HuH-7 (cell line): ENCODE measurements at regions not wholly inside any gene's neighbourhood (a gene's known extent, or its start where the extent isn't known, plus 50 kb on each side); places are given as distances from the start of the nearest gene placed in this dataset.
"Not testable (repeated sequence)": the region's sequence is repeated elsewhere in the genome, so short reads cannot be mapped to it uniquely, and the experiment has no call there.

Source experiments
- DNase-seq: peaks from one replicate; pipeline ENCODE4 v3.0.0; 2011; ENCODE audit warnings: low spot score

- DNase-seq, result no peak
Observed at GRCh38 chr14:34300330-34300729, 161.7 kb downstream of the SPTSSA start.

- DNase-seq, result no peak
Observed at GRCh38 chr14:34299360-34299759, 162.7 kb downstream of the SPTSSA start.

DNA sequence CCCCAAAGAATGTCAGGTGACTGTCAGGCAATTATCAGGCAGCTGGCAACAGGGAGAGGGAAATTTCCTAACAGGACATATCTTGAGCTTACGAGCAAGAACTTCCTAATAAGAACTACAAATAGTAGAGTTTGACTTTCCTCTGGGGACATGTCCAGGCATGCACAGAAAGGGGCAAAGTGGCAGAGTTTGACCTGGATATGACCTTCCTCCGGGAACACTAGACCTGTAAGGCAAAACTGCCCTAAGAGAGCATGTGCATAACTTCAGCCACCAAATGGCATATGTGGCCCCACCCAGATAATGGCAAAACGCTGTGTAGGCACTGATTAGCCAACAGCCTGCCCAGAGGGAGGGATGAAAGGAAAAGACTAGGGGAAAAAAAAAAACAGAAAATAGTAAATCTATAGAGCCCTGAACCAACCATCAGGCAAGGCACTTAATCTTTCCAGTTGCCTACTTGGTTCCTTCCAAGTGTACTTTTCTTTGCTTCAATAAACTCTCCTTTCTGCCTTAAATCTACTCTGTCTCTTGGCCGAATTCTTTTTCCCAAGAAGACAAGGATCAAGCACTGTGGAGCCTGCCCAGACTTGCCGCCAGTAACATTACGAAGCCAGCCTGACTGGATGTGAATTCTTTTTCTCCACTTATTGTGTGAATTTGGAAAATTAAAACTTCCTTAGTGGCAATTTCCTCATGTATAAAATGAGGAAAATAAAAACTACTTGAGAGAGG is 164.1 kb downstream of the SPTSSA start:
- no peak for DNase-seq

GRCh38 chr14:34283590-34283989 is 178.4 kb downstream of the SPTSSA start:
- DNase-seq, result no peak

DNA sequence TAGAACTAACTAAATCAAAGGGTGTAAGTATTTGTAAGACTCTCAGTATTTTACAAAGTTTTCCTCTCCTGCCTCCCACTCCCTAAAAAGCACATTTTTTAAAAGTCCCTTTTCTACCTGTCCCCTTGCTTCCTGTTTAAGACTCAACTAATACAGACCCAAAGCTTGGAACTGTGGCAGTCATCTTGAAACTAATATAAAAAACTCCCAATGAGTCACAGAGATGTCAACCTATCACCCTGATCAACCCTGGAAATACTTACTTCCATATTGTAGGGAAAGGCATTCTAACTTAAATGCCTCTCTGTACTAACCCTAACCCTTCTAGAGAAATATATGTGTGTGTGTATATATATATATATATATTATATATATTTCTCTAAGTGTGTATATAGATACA is 184.8 kb downstream of the SPTSSA start:
- no peak for DNase-seq

DNA sequence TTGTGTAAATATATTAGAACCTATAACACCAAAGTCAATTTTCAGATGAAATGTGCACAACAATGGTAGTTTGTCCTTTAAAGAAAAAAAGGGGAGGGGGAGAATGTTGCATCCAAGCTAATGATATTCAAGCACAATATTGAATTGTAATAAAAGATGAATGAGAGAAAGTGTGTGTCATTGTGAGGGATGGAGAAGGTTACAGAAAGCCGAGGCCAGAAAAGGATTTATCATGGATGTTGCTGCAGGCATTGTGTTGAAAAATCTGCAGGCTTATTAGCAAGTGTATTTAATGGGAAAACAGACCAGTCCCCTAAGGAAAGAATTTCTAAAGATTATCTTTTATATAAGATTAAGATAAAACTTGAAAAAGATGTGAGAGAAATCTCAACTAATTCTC is 186.5 kb downstream of the SPTSSA start:
- no peak for DNase-seq

GRCh38 chr14:34275078-34275477 is 187.0 kb downstream of the SPTSSA start:
- DNase-seq, result no peak

- DNase-seq, result not testable (repeated sequence)
Observed at GRCh38 chr14:34273716-34274115, 188.3 kb downstream of the SPTSSA start.

DNA sequence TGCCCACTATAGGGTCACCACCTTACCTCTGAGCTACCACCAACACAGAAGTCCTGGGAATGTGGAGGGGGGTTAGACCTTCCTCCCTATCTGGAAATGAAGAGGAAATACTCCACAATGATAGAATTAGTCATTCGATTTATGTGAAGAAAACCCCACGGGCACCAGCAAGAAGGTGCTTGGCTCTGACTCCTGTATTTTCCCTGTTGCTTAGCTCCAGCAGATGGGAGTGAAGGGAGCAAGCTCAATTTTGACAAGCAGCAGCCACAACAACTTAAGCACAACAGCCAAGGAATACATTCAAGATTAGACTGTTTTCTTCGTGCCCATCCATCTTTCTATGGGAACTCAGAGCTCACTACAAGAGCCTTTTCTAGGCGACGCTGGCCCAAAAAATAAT is 191.7 kb downstream of the SPTSSA start:
- DNase-seq, result no peak

GRCh38 chr14:34266344-34266743 is 195.7 kb downstream of the SPTSSA start:
- DNase-seq, result no peak

DNA sequence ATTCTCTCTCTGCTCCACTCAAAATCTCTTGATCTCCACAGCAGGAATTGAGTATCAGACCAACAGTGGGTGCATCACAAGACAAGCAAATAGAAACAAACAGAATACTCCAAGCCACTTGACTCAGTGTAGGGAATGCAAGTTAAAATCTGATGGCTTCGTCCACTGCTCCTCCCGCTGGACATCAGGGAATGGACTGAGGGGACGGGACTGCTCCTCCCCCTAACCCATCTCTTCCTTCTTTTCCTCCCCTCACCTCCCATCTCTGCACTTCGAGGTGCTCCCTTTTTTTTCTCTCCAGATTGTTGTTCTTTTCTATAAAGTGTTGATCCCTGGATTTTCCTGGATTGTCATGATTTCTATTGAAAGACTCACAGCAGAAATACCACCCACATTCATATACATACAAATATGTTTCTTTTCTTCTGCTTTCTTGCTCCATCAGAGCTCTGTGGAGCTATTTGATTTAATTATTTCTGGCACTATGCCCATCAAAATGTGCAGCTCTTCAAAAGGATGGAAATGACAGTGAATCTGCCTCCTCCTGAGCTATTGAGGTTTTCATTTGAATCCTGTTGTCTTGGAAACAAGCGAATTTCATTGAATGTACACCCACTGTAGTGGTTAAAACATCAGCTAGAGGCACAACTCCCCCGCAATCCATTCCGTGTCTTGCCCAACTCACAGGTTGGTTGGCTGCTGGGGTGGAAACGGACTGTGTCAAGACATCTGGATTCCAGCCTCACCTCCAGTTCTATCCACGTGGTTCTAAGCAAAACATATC is 199.7 kb downstream of the SPTSSA start:
- no peak for DNase-seq

- no peak for DNase-seq
Observed at GRCh38 chr14:34259996-34260395, 202.0 kb downstream of the SPTSSA start.

- no peak for DNase-seq
Observed at GRCh38 chr14:34258318-34258717, 203.7 kb downstream of the SPTSSA start.

- no peak for DNase-seq
Observed at GRCh38 chr14:34257505-34257904, 204.5 kb downstream of the SPTSSA start.

GRCh38 chr14:34256223-34256622 is 205.8 kb downstream of the SPTSSA start:
- no peak for DNase-seq

- DNase-seq, result no peak
Observed at GRCh38 chr14:34254571-34254970, 207.5 kb downstream of the SPTSSA start.

- DNase-seq, result no peak
Observed at GRCh38 chr14:34254031-34254430, 208.0 kb downstream of the SPTSSA start.

DNA sequence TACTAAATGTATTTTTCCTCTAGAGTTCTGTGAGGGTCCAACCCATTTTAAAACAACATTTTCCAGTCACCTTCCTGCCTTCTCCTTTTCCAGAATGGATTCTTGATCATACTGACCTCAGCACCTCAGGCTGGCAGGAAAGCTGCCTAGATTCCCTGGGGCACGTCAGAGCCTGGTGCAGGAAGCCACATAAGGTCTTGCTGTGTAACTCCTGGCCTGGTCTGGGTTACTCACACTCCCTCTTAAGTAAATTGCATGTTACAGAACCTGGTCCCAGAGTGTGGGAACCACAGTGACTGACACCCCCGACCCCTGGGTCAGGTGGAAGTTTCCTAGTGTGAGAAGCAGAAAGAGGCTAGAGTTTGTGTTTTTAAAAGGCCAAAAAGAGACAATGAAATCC is 209.8 kb downstream of the SPTSSA start:
- no peak for DNase-seq

DNA sequence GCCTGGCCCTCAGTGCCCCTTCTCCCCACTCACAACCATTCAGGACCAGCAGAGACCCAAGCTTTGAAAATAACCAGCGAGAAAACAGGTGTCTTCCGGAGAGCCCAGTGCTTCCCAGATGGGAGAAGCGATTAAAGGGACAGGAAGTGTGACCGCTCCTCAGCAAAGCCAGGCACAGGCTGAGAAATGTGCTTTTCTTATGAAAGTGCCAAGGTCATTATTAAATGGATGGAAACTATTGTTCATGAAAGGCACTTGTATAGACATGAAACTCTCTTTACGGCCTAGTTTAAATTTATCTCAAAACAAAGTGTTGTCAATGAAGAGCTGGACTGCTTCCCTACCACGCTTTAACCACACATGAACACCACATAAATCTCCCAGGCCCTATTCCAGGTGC is 210.4 kb downstream of the SPTSSA start:
- DNase-seq, result no peak

DNA sequence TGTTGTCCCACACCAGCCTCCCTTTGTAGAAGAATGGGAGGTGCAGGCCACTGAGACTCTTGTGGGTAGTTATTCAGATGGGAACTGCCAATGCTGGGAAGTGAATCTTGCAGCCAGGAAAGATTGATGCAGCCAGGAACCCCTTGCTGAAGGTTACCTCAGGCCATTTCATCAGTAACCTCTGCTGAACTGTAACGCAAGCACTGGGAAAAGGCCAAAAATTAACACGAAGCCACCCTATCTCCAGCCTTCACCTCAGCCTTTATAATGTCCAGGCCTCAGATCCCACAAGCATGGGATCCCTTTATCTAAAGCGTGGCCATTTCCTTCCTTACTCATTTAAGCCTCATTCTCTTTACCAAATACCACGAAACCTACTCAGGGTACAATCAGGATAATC is 211.1 kb downstream of the SPTSSA start:
- no peak for DNase-seq

DNA sequence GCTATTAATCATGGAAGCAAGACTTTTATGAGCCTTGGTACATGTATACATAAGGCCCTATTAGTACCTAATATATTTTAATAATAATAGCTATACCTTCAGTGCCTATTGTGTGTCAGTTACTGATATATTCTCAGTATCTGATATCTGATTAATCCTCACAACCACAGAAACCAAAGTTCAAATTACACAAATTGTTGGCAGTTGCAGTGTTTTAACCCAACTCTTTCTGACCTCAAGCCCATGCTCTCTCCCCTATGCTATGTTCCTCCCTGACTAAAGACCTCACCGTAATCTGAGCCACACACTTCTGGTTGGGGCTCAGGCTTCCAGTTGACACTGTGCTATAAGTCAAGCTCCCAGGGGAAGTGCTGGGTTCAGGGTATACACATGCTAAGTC is 214.4 kb downstream of the SPTSSA start:
- no peak for DNase-seq

DNA sequence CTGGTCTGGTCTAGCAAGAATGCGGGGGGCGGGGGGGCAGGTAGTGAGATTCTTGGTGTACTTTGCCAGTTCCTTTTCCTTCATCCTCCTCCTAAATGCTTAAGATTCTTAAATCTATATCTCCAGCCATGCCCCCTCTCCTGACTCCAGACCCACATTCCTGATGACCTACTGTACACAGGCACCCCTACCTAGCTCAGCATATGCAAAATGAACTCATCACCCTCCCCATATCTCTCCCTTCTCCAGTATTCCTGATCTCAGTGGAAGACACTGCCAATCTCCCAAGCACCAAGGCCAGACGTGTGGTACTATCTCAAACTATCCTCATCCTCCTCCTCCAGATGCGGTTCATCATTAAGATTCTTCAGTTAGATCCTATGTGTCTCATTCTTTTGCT is 215.8 kb downstream of the SPTSSA start:
- DNase-seq, result no peak

DNA sequence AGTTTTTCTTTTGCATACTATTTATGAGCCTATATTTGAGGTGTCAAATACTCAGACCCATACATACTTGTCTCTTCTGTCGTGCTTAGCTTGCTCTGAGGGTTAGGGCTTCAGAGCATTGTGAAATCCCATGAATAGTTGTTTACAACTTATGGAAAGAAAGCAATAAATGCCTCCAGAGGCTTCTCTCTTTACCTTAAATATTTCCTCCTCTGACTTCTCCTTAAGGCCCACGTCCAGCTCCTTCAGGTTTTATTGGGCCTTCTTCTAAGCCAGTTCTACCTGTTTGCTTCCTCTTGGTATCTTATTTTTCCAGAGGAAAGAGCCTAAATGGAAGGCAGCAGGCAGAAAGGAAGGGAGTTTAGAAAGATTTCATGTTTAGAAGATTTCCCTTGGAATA is 218.6 kb downstream of the SPTSSA start:
- DNase-seq, result no peak

DNA sequence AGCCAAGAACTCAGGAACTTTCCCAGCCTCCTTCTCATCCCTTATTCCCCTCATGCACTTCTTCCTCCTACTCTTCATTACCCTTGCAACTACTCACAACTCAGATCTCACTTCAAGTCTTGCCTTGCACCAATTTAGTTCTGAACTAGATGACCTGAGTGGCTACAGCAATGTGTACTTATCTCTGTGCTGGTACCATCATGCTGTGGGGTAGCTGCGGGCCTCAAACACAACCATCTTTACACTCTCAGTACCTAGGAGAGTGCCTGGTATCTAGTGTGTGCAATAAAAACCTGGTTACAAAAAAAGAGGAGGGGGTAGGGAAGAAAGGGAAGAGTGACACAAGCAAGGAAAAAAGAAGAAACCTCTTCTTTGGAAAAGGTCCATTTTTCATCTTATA is 219.0 kb downstream of the SPTSSA start:
- DNase-seq, result no peak
